ENCODE measurements at regions not wholly inside any gene's neighbourhood (a gene's known extent, or its start where the extent isn't known, plus 50 kb on each side); places are given as distances from the start of the nearest gene placed in this dataset.

DNA sequence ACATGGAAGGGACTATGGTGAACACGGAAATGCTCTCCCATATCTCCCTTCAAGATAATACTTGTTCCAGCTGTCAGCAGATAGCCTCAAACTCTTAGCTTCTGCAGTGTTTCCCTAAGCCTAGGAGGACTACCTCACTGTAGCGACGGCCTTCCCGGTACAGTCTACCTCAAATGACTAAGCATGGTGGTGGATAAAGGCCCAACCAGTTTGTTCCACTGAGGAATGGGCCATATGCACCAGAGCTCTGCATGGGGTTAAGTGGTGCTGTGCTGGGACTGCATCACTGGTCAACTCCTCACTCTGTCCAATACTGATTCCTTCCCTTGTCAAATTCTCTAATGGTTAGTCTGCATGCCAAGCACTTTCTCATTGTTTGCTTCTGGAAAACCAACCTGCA, 119.6 kb upstream of the GNPDA2 start:
- TF ChIP-seq CTCF (IDR thresholded peaks at IDR 0.05; ENCODE audit: insufficient read depth, low read length) (no peak), GABPA (IDR thresholded peaks at IDR 0.05; ENCODE audit: low read depth) (no peak)
